ENCODE measurements at regions not wholly inside any gene's neighbourhood (a gene's known extent, or its start where the extent isn't known, plus 50 kb on each side); places are given as distances from the start of the nearest gene placed in this dataset.
"Not testable (repeated sequence)": the region's sequence is repeated elsewhere in the genome, so short reads cannot be mapped to it uniquely, and the experiment has no call there.

DNA sequence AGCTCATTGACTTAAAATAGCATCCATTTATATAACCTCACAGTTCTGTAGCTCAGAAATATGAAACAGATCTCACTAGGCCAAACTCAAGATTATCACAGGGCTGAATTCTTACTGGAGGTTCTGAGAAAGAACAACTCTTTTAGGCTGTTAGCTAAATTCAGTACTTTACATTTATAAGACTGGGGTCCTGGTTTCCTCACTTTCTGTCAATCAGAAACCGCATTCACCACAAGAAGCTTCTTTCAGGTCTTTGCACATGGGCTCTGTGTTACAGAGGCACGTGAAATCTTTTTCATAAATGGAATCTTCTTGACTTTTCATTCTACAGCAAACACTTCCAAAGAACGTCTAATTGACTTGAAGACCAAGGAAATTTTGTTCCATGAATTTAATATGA lies 876.3 kb upstream of the FOXG1 start:
- intact Hi-C loops (cut with micrococcal nuclease), result no loop called here

DNA sequence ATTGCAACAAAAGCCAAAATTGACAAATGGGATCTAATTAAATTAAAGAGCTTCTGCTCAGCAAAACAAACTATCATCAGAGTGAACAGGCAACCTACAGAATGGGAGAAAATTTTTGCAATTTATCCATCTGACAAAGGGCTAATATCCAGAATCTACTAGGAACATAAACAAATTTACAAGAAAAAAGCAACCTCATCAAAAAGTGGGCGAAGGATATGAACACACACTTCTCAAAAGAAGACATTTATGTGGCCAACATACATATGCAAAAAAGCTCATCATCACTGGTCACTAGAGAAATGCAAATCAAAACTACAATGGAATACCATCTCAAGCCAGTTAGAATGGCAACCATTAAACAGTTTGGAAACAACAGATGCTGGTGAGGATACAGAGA lies 858.1 kb upstream of the FOXG1 start:
- intact Hi-C loops (cut with micrococcal nuclease), result not testable (repeated sequence)

DNA sequence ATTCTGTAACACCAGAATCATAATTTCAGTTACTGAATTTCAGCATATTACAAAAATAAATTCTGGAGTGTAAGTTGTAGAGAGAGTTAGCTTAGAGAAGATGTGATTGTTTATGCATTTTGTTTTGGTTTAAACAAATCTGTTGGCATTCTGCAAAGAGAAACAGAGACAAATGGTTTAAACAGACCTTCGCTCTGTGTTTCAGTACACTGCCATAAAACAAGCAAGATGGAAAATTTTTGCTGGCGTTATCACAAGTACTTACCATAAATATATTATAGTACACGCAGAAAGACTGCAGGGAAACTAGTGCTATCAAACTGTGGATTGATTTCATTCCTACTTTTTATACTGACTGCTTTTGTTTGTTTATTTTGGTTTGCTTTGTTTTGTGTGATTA lies 850.3 kb upstream of the FOXG1 start:
- intact Hi-C loops (cut with micrococcal nuclease), result no loop called here

DNA sequence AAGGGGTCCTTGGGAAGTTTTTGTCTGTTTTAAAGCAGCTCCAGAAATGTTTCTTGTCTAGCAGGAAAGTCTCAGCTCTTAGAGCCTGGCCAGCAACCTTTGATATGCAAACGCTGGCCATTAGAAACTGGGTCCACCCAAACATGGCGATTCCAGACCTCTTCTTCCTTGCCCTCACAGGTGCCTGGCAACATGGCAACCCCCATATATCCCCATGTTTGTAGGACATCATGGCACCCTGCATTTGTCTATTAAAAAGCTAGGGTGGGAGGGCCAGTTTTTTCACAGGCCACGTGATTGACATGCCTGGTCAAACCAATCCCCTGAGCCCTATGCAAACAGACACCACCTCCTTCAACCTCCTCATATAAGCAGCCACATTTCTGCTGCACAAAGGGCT lies 848.7 kb upstream of the FOXG1 start:
- intact Hi-C loops (cut with micrococcal nuclease), result no loop called here

DNA sequence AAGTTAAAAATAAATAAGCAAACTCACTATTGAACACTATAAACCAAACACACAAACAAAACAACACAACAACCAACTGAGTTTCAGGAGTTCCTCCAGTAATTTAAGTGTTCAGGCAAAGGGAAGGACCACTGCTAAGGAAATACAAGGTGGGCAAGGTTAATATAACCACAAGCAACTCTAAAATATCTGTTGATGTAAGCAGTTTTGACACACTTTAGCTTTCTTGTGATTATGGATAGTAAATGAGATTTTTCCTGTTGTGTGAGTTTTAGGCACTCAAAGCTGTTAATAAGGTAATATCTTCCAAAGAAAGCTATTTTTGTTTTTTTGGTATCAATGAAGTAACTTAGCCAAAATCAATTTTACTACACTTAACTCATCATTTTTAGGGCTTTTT lies 839.1 kb upstream of the FOXG1 start:
- intact Hi-C loops (cut with micrococcal nuclease), result no loop called here

DNA sequence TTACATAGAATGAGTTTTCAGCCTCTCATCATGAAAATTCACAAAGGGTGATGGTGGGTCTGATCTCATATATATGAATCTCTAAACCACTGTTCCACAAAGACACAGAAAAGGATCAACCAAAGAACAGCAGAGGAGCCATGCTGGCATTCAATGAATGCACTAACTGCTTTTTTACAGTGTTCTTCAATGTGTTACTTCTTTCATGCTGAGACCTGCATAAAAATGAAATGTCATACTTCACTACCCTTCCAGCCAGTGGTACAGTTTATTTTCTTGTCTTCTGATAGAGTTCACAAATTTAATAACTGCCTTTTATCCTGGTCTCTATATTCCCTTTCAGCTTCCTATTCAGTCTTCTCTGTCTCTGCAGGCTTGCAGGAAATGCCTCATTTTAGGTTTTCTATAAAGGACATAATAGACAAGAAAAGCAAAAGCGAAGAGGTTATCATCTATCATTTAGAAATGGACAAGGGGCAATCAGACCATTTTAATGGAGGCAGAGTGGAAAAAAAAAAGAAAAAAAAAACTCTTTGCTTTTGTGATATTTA lies 836.7 kb upstream of the FOXG1 start:
- intact Hi-C loops (cut with micrococcal nuclease), result no loop called here

DNA sequence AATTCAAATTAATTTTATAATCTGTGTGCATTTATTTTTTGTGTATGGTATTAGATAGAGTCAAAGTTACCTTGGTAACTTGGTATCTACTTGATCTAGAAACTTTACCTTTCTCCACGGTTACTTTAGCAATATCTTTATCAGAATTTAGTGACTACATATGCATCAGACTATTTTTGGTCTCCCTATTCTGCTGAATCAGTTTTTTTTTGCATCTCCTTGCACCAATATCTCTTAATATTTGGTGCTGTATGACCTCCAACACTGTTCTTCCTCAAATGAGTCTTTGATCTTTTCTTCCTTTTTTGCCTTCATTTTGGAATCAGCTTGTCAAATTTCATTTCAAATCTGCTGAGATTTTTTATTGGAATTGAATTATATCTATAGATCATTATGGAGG lies 828.2 kb upstream of the FOXG1 start:
- intact Hi-C loops (cut with micrococcal nuclease), result no loop called here

DNA sequence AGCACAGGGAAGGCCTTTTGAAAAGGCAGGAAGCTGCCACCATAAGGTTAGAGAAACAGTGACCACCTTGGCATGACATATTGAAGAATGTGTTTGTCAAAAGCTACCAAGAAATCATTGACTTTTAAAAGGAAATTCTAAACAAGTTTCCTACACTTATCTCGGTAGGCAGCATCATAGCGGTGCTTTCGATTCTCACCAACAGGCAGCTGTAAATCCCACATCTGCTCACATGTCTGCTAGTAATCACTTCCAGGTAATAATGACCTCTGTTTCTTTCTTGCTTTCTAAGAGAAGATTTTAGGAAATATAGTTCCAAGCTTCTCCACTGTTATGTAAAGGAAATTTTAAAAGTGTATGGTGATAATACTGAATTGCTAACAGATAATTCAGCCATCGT lies 821.1 kb upstream of the FOXG1 start:
- intact Hi-C loops (cut with micrococcal nuclease), result no loop called here

DNA sequence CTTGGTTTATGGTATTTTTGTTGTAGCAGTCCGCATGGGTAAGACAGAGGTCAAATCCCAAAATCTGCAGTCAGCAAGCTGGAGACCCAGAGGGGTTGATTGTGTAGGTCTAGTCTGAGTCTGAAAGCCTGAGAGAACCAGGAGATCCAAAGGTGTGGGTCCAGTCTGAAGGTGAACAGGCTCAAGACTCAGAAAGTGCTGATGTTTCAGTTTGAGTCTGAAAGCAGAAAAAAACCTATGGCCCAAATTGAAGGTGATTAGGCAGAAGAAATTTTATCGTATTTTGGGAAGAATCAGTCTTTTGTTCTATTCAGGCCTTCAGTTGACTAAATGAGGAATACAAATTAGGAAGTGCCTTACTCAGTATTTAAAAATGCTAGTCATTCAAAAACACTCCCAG lies 807.8 kb upstream of the FOXG1 start:
- intact Hi-C loops (cut with micrococcal nuclease), result no loop called here

DNA sequence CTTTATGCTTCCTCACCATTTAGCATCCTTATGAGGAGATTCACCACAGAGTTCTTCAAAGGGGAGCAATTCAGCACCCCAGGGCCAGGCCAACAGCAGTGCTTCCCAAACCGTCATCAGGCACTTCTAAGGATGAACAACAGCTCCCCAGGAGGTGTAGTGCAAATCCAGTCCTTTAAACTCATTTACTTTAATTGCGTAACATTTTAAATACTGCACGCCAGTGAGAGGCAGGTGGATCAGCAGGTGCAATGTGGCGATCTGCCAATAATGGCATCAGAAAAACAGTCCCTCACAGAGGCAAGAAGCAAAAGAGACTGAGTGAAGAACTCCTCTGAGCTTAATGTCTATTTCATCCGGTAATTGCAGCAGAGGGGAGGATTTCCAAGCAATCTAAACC lies 770.9 kb upstream of the FOXG1 start:
- intact Hi-C loops (cut with micrococcal nuclease), result no loop called here

DNA sequence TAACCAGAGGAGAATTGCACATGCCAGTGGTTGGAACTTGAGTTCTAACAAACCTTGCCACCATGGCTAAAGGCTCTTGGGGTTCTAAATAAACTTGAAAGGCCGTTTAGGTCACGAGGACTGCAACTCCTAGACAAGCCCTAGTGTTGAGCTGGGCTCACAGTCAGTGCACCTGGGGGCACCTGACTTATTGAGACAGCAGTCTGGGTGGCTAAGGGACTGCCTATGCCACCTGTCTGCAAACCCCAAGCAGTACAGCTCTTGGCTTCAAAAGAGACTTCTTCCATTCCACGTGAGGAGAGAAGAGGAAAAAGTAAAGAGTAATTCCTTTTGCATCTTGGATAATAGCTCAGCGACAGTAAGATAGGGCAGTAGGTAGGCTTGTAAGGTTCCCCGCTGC lies 765.6 kb upstream of the FOXG1 start:
- intact Hi-C loops (cut with micrococcal nuclease), result no loop called here

DNA sequence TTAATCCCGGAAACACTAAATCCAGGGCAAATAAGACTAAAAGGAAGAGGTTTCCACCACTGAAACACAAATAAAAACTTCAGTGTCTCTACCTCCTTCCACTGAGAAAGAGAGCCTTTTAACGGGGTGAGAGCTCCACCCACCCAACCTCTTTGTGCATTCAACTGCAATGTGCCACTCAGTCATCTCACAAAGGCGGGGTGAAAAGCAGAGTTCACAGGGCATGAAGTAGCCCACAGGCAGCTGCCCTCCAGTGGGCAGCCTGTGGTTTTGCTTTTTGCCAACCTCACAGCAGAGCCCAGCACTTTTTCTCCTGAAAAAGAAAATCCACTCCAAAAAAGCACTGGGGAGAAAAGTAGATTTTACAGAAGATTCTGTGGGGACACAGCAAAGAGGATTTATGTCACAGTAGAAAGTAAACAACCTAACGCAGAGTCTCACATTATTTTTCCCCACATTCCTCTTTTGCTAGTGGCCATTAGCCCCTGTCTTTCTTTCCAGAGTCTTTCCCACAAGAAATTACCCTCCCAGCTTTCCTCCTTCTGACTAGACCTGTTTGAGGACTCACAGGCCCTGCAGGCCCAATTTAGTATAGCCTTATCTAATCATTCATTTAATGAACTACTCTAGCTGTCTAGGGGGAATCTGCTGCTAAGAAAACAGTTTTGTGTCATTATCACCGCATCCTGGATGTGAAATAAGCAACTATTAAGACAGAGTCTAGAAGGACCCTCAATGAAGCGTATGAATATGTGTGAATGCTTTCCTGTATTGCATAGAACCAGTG lies 753.8 kb upstream of the FOXG1 start:
- intact Hi-C loops (cut with micrococcal nuclease), result no loop called here

DNA sequence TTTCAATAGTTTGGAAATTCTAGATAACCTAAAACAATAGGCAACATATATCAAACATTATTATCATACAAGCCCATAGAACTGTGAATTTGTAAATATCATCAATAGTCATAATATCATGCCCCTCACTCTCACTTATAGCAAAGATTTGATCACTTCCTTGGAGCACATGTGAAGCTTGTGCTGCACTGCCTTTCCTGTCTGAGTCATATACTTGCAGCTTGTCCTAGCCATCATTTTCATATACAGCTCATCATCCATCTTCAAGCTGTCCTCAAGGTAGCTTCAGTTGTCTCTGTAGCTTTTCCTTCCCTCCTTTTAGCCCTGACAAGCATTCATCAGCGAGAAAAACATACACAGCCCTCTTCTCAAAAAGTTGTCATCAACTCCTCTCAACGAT lies 746.5 kb upstream of the FOXG1 start:
- intact Hi-C loops (cut with micrococcal nuclease), result no loop called here

DNA sequence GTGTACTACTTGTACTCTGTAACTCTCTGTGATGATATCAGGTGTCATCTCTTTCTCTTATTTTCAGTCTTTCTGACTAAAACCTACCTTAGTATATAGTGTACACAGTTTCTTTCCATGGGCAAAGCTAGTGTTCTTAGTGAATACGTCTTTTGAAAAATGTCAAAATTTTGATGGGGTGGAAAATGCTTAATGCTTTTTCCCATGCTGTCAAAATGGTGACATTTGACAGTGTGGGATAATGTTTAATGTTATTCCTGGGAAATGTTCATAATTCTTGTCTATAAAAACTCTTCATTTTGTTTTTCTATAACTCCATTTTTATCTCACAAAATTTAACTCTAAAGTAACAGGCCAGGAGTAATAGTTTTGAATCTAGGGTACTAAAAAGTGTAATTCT lies 742.7 kb upstream of the FOXG1 start:
- intact Hi-C loops (cut with micrococcal nuclease), result no loop called here

DNA sequence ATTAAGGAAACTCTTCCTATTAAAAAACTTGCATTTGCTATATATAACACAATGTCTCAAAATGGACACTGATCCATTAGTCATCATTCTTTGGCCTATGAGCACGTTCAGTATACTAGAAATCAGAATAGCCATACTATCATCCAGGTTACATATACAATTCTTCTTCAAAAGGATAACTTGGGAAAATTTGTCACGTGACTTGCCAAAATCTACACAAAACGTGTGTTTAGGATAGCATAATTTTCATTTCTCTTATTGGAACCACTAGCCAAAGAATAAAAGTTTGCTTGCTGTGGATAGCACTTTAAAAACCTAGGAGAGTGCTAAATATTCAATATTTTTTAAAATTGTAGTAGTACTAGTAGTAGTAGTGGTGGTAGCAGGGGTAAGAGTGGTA lies 714.3 kb upstream of the FOXG1 start:
- intact Hi-C loops (cut with micrococcal nuclease), result no loop called here

DNA sequence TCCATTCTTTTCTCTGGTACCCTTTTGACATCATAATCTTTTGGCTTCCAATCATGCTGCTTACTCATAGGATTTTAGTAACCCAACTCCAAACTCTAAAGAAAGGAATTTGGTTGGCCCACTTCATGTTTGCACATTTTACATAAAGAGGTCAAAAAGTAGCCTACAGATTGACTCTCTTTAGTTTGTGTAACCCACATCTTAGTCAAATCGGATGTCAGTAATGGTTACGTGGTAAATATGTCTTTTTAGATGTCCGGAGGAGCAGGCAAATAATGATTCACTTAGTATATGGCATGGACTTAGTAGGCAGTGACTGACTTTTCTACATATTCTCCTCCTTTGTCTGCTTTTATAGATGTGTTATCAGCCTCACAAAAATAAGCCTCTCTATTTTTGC lies 711.6 kb upstream of the FOXG1 start:
- intact Hi-C loops (cut with micrococcal nuclease), result no loop called here

DNA sequence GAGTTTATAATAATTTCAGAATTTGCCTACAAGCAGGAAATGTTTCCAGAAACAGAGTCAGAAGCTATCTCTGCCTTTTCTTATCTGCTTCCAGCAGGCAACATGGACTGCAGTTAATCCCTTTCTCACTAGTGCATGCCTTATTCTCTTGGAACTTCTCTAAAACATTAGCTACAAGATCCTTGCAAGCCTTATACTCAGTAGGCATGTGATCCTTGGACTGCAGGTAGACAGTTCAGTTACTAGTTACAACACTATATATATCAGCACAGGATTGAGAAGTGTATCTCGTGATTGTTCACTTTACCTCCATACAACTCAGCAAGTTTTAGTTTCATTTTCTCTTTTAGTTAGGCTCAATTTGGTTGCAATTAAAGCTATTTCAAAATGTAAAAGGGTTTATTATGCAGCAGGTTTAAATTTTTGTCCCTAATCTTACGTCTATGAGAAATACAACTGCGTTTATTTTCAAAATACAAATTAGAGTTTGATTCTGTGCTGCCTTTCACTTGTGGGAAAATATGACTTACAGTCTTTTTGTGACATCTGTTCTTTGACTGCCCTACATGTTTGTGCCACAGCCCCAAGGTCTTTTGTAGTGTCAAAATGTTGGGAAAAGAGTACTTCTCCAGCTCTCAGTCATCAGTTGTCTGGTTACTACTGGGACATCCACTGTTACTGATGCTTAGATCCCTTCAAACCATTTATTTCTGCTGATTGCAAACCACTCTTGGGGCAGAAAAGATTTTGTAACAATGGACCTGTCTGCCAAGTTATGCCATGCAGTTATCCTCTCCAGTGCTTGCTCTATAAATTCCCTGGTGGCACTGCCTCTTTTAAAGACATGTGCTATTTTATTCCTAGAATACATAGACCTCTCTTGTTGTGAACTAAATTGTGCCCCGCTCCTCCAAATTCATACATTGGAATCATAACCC lies 709.0 kb upstream of the FOXG1 start:
- intact Hi-C loops (cut with micrococcal nuclease), result no loop called here

DNA sequence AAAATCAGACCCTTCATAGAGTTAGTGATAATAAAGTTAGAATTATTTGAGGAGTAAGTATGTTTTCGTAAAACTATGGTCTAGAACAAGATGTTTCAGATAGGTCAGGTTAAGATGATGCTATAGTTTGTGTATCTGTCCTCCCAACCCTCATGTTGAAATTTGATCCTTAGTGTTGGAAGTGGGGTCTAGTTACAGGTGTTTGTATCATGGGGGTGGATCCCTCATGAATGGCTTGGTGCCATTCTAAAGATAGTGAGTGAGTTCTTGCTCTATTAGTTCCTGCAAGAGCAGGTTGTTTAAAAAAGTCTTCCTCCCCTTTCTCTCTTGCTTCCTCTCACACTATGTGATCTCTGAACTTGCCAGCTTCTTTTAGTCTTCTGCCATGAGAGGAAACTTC lies 707.3 kb upstream of the FOXG1 start:
- intact Hi-C loops (cut with micrococcal nuclease), result no loop called here

DNA sequence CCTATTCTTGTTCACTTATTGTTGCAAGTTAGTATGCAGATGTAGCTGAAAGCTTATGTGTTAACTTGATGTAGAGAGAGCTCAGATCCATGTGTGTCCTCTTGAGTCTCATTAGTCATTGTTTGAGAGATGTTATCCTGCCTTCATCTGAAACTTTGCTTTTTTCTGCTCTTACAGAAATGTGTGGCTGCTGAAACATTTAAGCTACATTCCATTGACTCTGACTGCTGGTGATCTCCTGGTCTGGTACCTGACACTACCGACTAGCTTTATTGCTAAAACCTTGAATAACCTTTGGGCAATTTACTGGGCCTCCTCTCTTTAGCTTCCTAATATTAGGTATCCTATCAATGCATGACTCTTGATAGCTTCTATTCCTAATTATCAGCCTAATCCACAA lies 705.6 kb upstream of the FOXG1 start:
- intact Hi-C loops (cut with micrococcal nuclease), result no loop called here

DNA sequence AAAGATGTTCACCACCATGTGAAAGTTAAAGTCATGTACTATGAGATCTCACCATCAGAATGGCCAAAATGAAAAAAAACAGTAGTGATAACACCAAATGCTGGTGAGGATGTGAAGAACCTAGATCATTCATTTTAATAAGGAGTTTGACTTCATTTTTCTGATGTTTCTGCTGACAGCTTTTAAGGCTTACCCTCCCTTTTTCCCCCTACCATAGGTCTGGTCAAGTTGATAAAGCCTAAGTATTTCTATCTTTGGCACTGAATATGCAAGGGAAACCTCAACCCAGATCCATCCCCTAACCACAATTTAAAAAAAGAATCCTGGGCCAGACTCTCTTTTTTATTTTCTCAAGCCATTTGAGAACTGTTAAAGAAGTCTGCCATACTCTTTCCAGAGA lies 689.6 kb upstream of the FOXG1 start:
- intact Hi-C loops (cut with micrococcal nuclease), result no loop called here

DNA sequence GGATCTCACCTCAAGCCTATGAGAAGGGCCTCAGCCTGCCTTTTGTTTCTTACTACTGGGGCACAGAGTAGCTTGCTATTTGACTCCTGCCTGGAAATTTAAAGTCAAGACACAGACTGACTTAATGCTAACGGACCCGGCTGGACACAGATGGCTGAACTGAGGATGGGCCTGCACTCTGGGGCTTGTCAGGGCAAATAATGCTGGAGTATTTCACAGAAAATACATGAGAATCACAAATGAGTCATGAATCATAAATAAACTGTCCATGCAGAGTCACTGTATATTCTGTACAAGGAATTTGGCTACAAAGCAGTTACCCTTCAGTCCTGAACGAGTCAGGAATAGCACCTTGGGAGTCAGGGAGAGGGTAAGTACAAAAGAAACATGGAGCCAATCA lies 683.2 kb upstream of the FOXG1 start:
- intact Hi-C loops (cut with micrococcal nuclease), result no loop called here

DNA sequence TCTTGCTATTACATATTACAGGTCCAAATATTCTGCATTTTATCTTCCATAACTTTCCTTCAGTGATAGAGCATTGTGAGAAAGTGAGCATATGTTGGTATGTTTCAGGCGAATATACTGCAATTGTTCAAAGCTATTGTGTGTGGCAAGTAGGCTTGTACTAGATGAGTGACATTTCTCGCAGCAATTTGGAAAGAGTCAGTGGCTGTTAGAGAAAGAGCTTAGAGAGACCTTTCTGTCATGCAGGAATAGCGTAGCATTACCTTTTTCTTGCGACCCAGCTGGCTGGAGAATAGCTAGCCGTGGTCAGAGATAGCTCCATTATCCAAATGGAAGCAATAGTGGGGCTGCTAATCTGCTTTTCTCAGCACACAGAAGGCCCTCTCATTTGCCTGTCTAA lies 678.5 kb upstream of the FOXG1 start:
- intact Hi-C loops (cut with micrococcal nuclease), result no loop called here

All from T-helper 1 cell treated with Interleukin-12 subunit alpha and Interleukin-12 subunit beta and Interleukin-4 antibody, amounts not matched to agents 30 ng/mL and 1 ng/mL, for 36 hours (primary cell).